ENCODE measurements at regions not wholly inside any gene's neighbourhood (a gene's known extent, or its start where the extent isn't known, plus 50 kb on each side); places are given as distances from the start of the nearest gene placed in this dataset.

- WGBS, 5 donors: 78 to 89% (median 83%) methylated on average over 4 of the region's 4 CpGs
These were observed 2126.4 kb upstream of the TENM3 start for GRCh38 chr4:180116840-180117239.

GRCh38 chr4:180120068-180120467 lies 2123.1 kb upstream of the TENM3 start:
- Histone ChIP-seq H3K27me3 (replicated peaks in 1 of 7) (no peaks in the 10 kb centered on the region), H3K4me3 (no peak overlapping the region), H3K9me3 (no peaks in the 10 kb centered on the region), H3K27ac (no peak overlapping the region), H3K36me3 (no peaks in the 10 kb centered on the region), H3K4me1 (no peaks in the 10 kb centered on the region)
- intact Hi-C loops (cut with DNase I; ENCODE audit: low total_unique reads): no loop called here
- no peak for DNase-seq
- 73 to 84% (median 73%) methylated on average over 3 of the region's 3 CpGs for WGBS, 5 donors
- TF ChIP-seq POLR2A (IDR thresholded peaks at IDR 0.05): no peak
- TF ChIP-seq POLR2AphosphoS5 (IDR thresholded peaks at IDR 0.05): no peak
- no peak for TF ChIP-seq CTCF (IDR thresholded peaks at IDR 0.05 in 8 of 11, conservative IDR thresholded peaks at IDR 0.05 in 3 of 11)

More at GRCh38 chr4:180116840-180117239, 2126.4 kb upstream of the TENM3 start:
- Histone ChIP-seq H3K9me3 (no peaks in the 10 kb centered on the region), H3K36me3 (no peaks in the 10 kb centered on the region), H3K4me3 (no peak overlapping the region), H3K27me3 (replicated peaks in 1 of 7) (no peaks in the 10 kb centered on the region), H3K27ac (no peak overlapping the region), H3K4me1 (no peaks in the 10 kb centered on the region)
- no peak for DNase-seq
- TF ChIP-seq POLR2AphosphoS5 (IDR thresholded peaks at IDR 0.05) (no peak), CTCF (IDR thresholded peaks at IDR 0.05 in 8 of 11, conservative IDR thresholded peaks at IDR 0.05 in 3 of 11) (no peak), POLR2A (IDR thresholded peaks at IDR 0.05) (no peak)
- intact Hi-C loops (cut with DNase I; ENCODE audit: low total_unique reads): no loop called here

- DNase-seq: no peak
- intact Hi-C loops (cut with DNase I; ENCODE audit: low total_unique reads): no loop called here
- H3K27ac ChIP-seq: no peak overlapping the region
These were observed 2108.9 kb upstream of the TENM3 start for GRCh38 chr4:180134091-180134866.

More at GRCh38 chr4:180134091-180134866, 2108.9 kb upstream of the TENM3 start:
- Histone ChIP-seq H3K4me3 (peak overlapping the region in 1 of 8 donors; percentile 9), H3K4me1 (peaks cover 0 to 4% (median 0%) of the 10 kb centered on the region in 6 donors), H3K9me3 (no peaks in the 10 kb centered on the region), H3K36me3 (no peaks in the 10 kb centered on the region), H3K27me3 (replicated peaks in 1 of 7) (no peaks in the 10 kb centered on the region)
- TF ChIP-seq CTCF (IDR thresholded peaks at IDR 0.05 in 8 of 11, conservative IDR thresholded peaks at IDR 0.05 in 3 of 11) (no peak), POLR2AphosphoS5 (IDR thresholded peaks at IDR 0.05) (no peak), POLR2A (IDR thresholded peaks at IDR 0.05) (no peak)
- WGBS, 5 donors: 11 to 14% (median 13%) methylated on average over 11 of the region's 11 CpGs
